ENCODE measurements at regions not wholly inside any gene's neighbourhood (a gene's known extent, or its start where the extent isn't known, plus 50 kb on each side); places are given as distances from the start of the nearest gene placed in this dataset.

DNA sequence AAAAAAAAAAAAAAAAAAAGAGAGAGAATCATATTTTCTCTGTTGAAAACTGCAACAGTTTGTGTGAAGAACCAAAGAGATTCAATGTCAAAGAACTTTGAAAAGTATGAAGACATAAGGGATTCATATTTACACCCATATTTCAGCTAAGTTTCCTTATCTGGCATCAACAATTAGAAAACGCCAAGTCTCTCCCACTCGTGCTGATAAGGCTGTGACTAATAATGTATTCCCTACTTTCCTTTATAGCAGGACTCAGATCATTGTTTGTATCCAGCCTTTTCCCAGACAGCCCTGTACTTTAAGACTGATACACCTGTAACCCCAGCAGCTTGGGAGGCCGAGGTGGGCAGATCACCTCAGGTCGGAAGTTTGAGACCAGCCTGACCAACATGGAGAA lies 54.1 kb upstream of the STK32A start:
- Histone ChIP-seq H3K27me3 (ENCODE audit: control insufficient read depth in 2 of 2, insufficient read depth in 2 of 2, low read length in 2 of 2) (peaks cover 0 to 2% of the 10 kb centered on the region in 2 experiments), H3K79me2 (ENCODE audit: control insufficient read depth, insufficient read depth, low read length) (no peaks in the 10 kb centered on the region), H3K4me3 (replicated peaks in 1 of 3; ENCODE audit: insufficient read depth in 1 of 3, low read depth in 1 of 3, low read length in 3 of 3) (no peak overlapping the region), H2AFZ (ENCODE audit: low read depth, low read length) (no peak overlapping the region), H3K9me1 (replicated peaks; ENCODE audit: control insufficient read depth, extremely low read depth, insufficient read depth, low read length) (no peaks in the 10 kb centered on the region), H3K36me3 (ENCODE audit: control insufficient read depth in 2 of 2, extremely low read depth in 1 of 2, insufficient read depth in 2 of 2, low read length in 2 of 2) (no peaks in the 10 kb centered on the region), H3K9ac (replicated peaks; ENCODE audit: extremely low read depth, insufficient read depth, low read length) (no peak overlapping the region), H3K4me2 (ENCODE audit: insufficient read depth, low read length) (no peak overlapping the region), H3K9me3 (replicated peaks; ENCODE audit: control insufficient read depth, insufficient read depth, low read length) (no peaks in the 10 kb centered on the region), H3K27ac (ENCODE audit: insufficient read depth, low read depth, low read length) (no peak overlapping the region), H3K4me1 (ENCODE audit: control insufficient read depth, extremely low read depth, insufficient read depth, low read length) (no peaks in the 10 kb centered on the region), H4K20me1 (replicated peaks; ENCODE audit: control insufficient read depth, extremely low read depth, insufficient read depth, low read length) (no peaks in the 10 kb centered on the region)
- DNase-seq (ENCODE audit: low read depth, low spot score) (no peak), FAIRE-seq (no peak)
- ChIA-PET POLR2A (no interaction called here), CTCF (interaction anchor here (0.6 to 3.6 kb wide), 5 partner anchors 8 to 647 kb away, joined by 3 to 54 read pairs (median 6); no protein-coding TSS in a partner anchor)
- TF ChIP-seq POLR2A (IDR thresholded peaks at IDR 0.05; ENCODE audit: low read depth, low read length) (no peak), GATA2 (IDR thresholded peaks at IDR 0.05; ENCODE audit: insufficient read depth, insufficient read length, low read depth, low read length) (no peak), MYC (IDR thresholded peaks at IDR 0.05; ENCODE audit: low read depth, low read length) (no peak), EZH2 (IDR thresholded peaks at IDR 0.05; ENCODE audit: borderline replicate concordance, low read depth, low read length, severe bottlenecking) (no peak), FOS (IDR thresholded peaks at IDR 0.05; ENCODE audit: borderline replicate concordance, insufficient read depth, low read length) (no peak), MAX (IDR thresholded peaks at IDR 0.05; ENCODE audit: insufficient read depth, insufficient read length) (no peak), POLR2AphosphoS5 (IDR thresholded peaks at IDR 0.05; ENCODE audit: insufficient read depth, low read depth, low read length) (no peak), JUN (IDR thresholded peaks at IDR 0.05; ENCODE audit: borderline replicate concordance, insufficient read depth, insufficient read length, low read depth) (no peak)
- TF ChIP-seq, protein P1, sequence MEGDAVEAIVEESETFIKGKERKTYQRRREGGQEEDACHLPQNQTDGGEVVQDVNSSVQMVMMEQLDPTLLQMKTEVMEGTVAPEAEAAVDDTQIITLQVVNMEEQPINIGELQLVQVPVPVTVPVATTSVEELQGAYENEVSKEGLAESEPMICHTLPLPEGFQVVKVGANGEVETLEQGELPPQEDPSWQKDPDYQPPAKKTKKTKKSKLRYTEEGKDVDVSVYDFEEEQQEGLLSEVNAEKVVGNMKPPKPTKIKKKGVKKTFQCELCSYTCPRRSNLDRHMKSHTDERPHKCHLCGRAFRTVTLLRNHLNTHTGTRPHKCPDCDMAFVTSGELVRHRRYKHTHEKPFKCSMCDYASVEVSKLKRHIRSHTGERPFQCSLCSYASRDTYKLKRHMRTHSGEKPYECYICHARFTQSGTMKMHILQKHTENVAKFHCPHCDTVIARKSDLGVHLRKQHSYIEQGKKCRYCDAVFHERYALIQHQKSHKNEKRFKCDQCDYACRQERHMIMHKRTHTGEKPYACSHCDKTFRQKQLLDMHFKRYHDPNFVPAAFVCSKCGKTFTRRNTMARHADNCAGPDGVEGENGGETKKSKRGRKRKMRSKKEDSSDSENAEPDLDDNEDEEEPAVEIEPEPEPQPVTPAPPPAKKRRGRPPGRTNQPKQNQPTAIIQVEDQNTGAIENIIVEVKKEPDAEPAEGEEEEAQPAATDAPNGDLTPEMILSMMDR (IDR thresholded peaks at IDR 0.05; ENCODE audit: extremely low read depth in 1 of 2, insufficient read depth in 1 of 2, low read depth in 1 of 2, low read length in 2 of 2), result no peak
- intact Hi-C loops (cut with micrococcal nuclease) (no loop called here), dilution Hi-C loops (cut with MboI; ENCODE audit: extremely low pct_ligation_motif_present, low sequenced_read_pairs) (no loop called here)
- no TSS peak for BruUV-seq (replicated peaks)

Measured in endothelial cell of umbilical vein (primary cell).